ENCODE measurements at regions not wholly inside any gene's neighbourhood (a gene's known extent, or its start where the extent isn't known, plus 50 kb on each side); places are given as distances from the start of the nearest gene placed in this dataset.

- no peak for TF ChIP-seq CTCF (IDR thresholded peaks at IDR 0.05; ENCODE audit: control insufficient read depth, insufficient read depth, low read depth, low read length, missing control alignments)
Measured at GRCh38 chr5:120967366-120967765, 503.3 kb downstream of the PRR16 start.

GRCh38 chr5:120974690-120975089 is 510.6 kb downstream of the PRR16 start:
- TF ChIP-seq CTCF (IDR thresholded peaks at IDR 0.05; ENCODE audit: control insufficient read depth, insufficient read depth, low read depth, low read length, missing control alignments): no peak
- no peak overlapping the region for H3K4me3 ChIP-seq (ENCODE audit: control insufficient read depth, low read depth, low read length)

More at GRCh38 chr5:120967366-120967765, 503.3 kb downstream of the PRR16 start:
- DNase-seq (ENCODE audit: low read depth): no peak
- no peak overlapping the region for H3K4me3 ChIP-seq (ENCODE audit: control insufficient read depth, low read depth, low read length)

GRCh38 chr5:120982351-120982750 is 518.3 kb downstream of the PRR16 start:
- no peak for DNase-seq (ENCODE audit: low read depth)
- TF ChIP-seq CTCF (IDR thresholded peaks at IDR 0.05; ENCODE audit: control insufficient read depth, insufficient read depth, low read depth, low read length, missing control alignments): no peak
- H3K4me3 ChIP-seq (ENCODE audit: control insufficient read depth, low read depth, low read length): no peak overlapping the region

More at GRCh38 chr5:120974690-120975089, 510.6 kb downstream of the PRR16 start:
- no peak for DNase-seq (ENCODE audit: low read depth)

- H3K4me3 ChIP-seq (ENCODE audit: control insufficient read depth, low read depth, low read length): no peak overlapping the region
- no peak for TF ChIP-seq CTCF (IDR thresholded peaks at IDR 0.05; ENCODE audit: control insufficient read depth, insufficient read depth, low read depth, low read length, missing control alignments)
- no peak for DNase-seq (ENCODE audit: low read depth)
Measured at GRCh38 chr5:120985526-120985925, 521.4 kb downstream of the PRR16 start.

GRCh38 chr5:120988491-120988890 is 524.4 kb downstream of the PRR16 start:
- no peak for DNase-seq (ENCODE audit: low read depth)

GRCh38 chr5:120988941-120989340 is 524.8 kb downstream of the PRR16 start:
- no peak for TF ChIP-seq CTCF (IDR thresholded peaks at IDR 0.05; ENCODE audit: control insufficient read depth, insufficient read depth, low read depth, low read length, missing control alignments)
- no peak for DNase-seq (ENCODE audit: low read depth)
- no peak overlapping the region for H3K4me3 ChIP-seq (ENCODE audit: control insufficient read depth, low read depth, low read length)

More at GRCh38 chr5:120988491-120988890, 524.4 kb downstream of the PRR16 start:
- TF ChIP-seq CTCF (IDR thresholded peaks at IDR 0.05; ENCODE audit: control insufficient read depth, insufficient read depth, low read depth, low read length, missing control alignments): no peak
- H3K4me3 ChIP-seq (ENCODE audit: control insufficient read depth, low read depth, low read length): no peak overlapping the region

- no peak for TF ChIP-seq CTCF (IDR thresholded peaks at IDR 0.05; ENCODE audit: control insufficient read depth, insufficient read depth, low read depth, low read length, missing control alignments)
- no peak overlapping the region for H3K4me3 ChIP-seq (ENCODE audit: control insufficient read depth, low read depth, low read length)
- no peak for DNase-seq (ENCODE audit: low read depth)
Measured at GRCh38 chr5:120991569-120991968, 527.5 kb downstream of the PRR16 start.

All from AG09309 (cell line).